ENCODE measurements at regions not wholly inside any gene's neighbourhood (a gene's known extent, or its start where the extent isn't known, plus 50 kb on each side); places are given as distances from the start of the nearest gene placed in this dataset.

GRCh38 chr6:81396916-81397315, 355.6 kb downstream of the TENT5A start:
- no peak for TF ChIP-seq CTCF (conservative IDR thresholded peaks at IDR 0.05; ENCODE audit: low read depth in 2 of 2)
- no peak for TF ChIP-seq EZH2 (IDR thresholded peaks at IDR 0.05; ENCODE audit: low read depth, unreplicated experiment)
- no peak for TF ChIP-seq REST (IDR thresholded peaks at IDR 0.05; ENCODE audit: unreplicated experiment)

All from GM23338 (cell line).